Colonic mucosa (tissue), 4 donors: ENCODE measurements at regions not wholly inside any gene's neighbourhood (a gene's known extent, or its start where the extent isn't known, plus 50 kb on each side); places are given as distances from the start of the nearest gene placed in this dataset.

Experiments used
- DNase-seq: peaks from one replicate; pipeline ENCODE4 v3.0.0-alpha.2; 2020
- H3K27ac ChIP-seq: fragments of 200-600 bp; one replicate; pipeline ENCODE4 v1.8.0; 2021
- H3K27me3 ChIP-seq: fragments of 200-600 bp; one replicate; pipeline ENCODE4 v1.8.0; 2021
- H3K36me3 ChIP-seq: fragments of 200-600 bp; one replicate; pipeline ENCODE4 v1.8.0; 2021
- H3K4me1 ChIP-seq: fragments of 200-600 bp; one replicate; pipeline ENCODE4 v1.8.0; 2021; ENCODE audit warnings: mild to moderate bottlenecking
- H3K4me3 ChIP-seq: fragments of 200-600 bp; one replicate; pipeline ENCODE4 v1.8.0; 2021
- H3K9ac ChIP-seq, 2 donors: one replicate each; pipeline ENCODE4 v1.7.0; 2013; ENCODE audit warnings: control low read depth in 2 of 2, low read depth in 2 of 2, low read length in 2 of 2
- H3K9me3 ChIP-seq: fragments of 200-600 bp; one replicate; pipeline ENCODE4 v1.8.0; 2021
- CTCF ChIP-seq: fragments of 200-600 bp; IDR thresholded peaks from one replicate; pipeline ENCODE4 v1.8.0; 2022; ENCODE audit warnings: antibody characterized with exemption, mild to moderate bottlenecking
- intact Hi-C: fragments of 100-400 bp; cut with DNase I; formaldehyde crosslinking; loops from one replicate; pipeline ENCODE4 v1.14.1; 2022
- donor health status: healthy.
- donor health status: DM: no; HTN: no; CAD: no.
- donor health status: DM: no; HTN: no; CAD: no.

GRCh38 chr1:189983166-189983890 is 494.3 kb downstream of the BRINP3 start:
- H3K4me1 ChIP-seq = no peaks in the 10 kb centered on the region
- H3K9ac ChIP-seq = no peak overlapping the region
- intact Hi-C loops = no loop called here
- no peak overlapping the region for H3K4me3 ChIP-seq
- DNase-seq = no peak
- no peaks in the 10 kb centered on the region for H3K27me3 ChIP-seq
- TF ChIP-seq CTCF = no peak
- no peak overlapping the region for H3K27ac ChIP-seq
- no peaks in the 10 kb centered on the region for H3K36me3 ChIP-seq
- H3K9me3 ChIP-seq = no peaks in the 10 kb centered on the region

GRCh38 chr1:189986516-189986915 is 491.1 kb downstream of the BRINP3 start:
- intact Hi-C loops = no loop called here
- no peak for TF ChIP-seq CTCF

GRCh38 chr1:189987509-189987908 is 490.2 kb downstream of the BRINP3 start:
- intact Hi-C loops = no loop called here
- Histone ChIP-seq H3K4me1 (no peaks in the 10 kb centered on the region), H3K36me3 (no peaks in the 10 kb centered on the region), H3K9ac (no peak overlapping the region), H3K9me3 (no peaks in the 10 kb centered on the region), H3K4me3 (no peak overlapping the region), H3K27ac (no peak overlapping the region), H3K27me3 (no peaks in the 10 kb centered on the region)
- TF ChIP-seq CTCF = no peak
- DNase-seq = no peak

More at GRCh38 chr1:189986516-189986915, 491.1 kb downstream of the BRINP3 start:
- Histone ChIP-seq H3K9ac (no peak overlapping the region), H3K36me3 (no peaks in the 10 kb centered on the region), H3K9me3 (no peaks in the 10 kb centered on the region), H3K27me3 (no peaks in the 10 kb centered on the region), H3K27ac (no peak overlapping the region), H3K4me3 (no peak overlapping the region), H3K4me1 (no peaks in the 10 kb centered on the region)
- no peak for DNase-seq

- no peaks in the 10 kb centered on the region for H3K36me3 ChIP-seq
- H3K4me1 ChIP-seq = no peaks in the 10 kb centered on the region
- no peak overlapping the region for H3K27ac ChIP-seq
- no peak overlapping the region for H3K9ac ChIP-seq
- H3K27me3 ChIP-seq = no peaks in the 10 kb centered on the region
- no peak for TF ChIP-seq CTCF
- intact Hi-C loops = no loop called here
- no peak for DNase-seq
- H3K4me3 ChIP-seq = no peak overlapping the region
- no peaks in the 10 kb centered on the region for H3K9me3 ChIP-seq
Observed at GRCh38 chr1:189992856-189993255, 484.8 kb downstream of the BRINP3 start.

GRCh38 chr1:190000365-190000872 is 477.2 kb downstream of the BRINP3 start:
- H3K9me3 ChIP-seq = no peaks in the 10 kb centered on the region

More at GRCh38 chr1:190000365-190000872, 477.2 kb downstream of the BRINP3 start:
- Histone ChIP-seq H3K27me3 (no peaks in the 10 kb centered on the region), H3K4me3 (no peak overlapping the region), H3K27ac (no peak overlapping the region), H3K36me3 (no peaks in the 10 kb centered on the region), H3K9ac (no peak overlapping the region), H3K4me1 (no peaks in the 10 kb centered on the region)
- intact Hi-C loops = no loop called here
- TF ChIP-seq CTCF = no peak
- no peak for DNase-seq
